CD8-positive, alpha-beta memory T cell (primary cell): ENCODE measurements at regions not wholly inside any gene's neighbourhood (a gene's known extent, or its start where the extent isn't known, plus 50 kb on each side); places are given as distances from the start of the nearest gene placed in this dataset.

ENCODE experiments used
- CTCF ChIA-PET: fragments of 350-600 bp; sonication (Branson Sonifier 250); formaldehyde crosslinking; loops from one replicate; lab custom pipeline; 2021; ENCODE audit warnings: antibody characterized with exemption; lab: Charles Lee
- POLR2A ChIA-PET: fragments of 350-600 bp; sonication (Branson Sonifier 250); formaldehyde crosslinking; loops from one replicate; lab custom pipeline; 2021; ENCODE audit warnings: antibody characterized with exemption; lab: Charles Lee
- DNase-seq, 5 donors: peaks; one replicate each; pipeline versions ENCODE4 v3.0.0 to v3.0.0-alpha.2; 2020 to 2022; ENCODE audit warnings: mixed read lengths in 1 of 5
- H3K27ac ChIP-seq: one replicate; pipeline ENCODE4 v1.7.0; 2013; ENCODE audit warnings: low read depth, mild to moderate bottlenecking, low read length, moderate library complexity
- H3K27me3 ChIP-seq: 2 replicates; pipeline ENCODE4 v1.7.0; 2013; ENCODE audit warnings: low read length, mild to moderate bottlenecking; ENCODE audit not compliant: insufficient read depth, poor library complexity, severe bottlenecking
- H3K36me3 ChIP-seq: 2 replicates; pipeline ENCODE4 v1.7.0; 2013; ENCODE audit warnings: mild to moderate bottlenecking, low read length, moderate library complexity; ENCODE audit not compliant: insufficient read depth
- H3K4me1 ChIP-seq: 2 replicates; pipeline ENCODE4 v1.7.0; 2013; ENCODE audit warnings: mild to moderate bottlenecking, low read length, moderate library complexity; ENCODE audit not compliant: insufficient read depth
- H3K4me3 ChIP-seq: 2 replicates; pipeline ENCODE4 v1.7.0; 2013; ENCODE audit warnings: mild to moderate bottlenecking, low read length
- H3K9me3 ChIP-seq: 2 replicates; pipeline ENCODE4 v1.7.0; 2013; ENCODE audit warnings: mild to moderate bottlenecking, low read length
- H3K27ac Mint-ChIP-seq, 8 donors: one replicate each; pipeline ENCODE4 v1.8.0; 2020 to 2021; ENCODE audit warnings: mixed read lengths in 8 of 8, mild to moderate bottlenecking in 6 of 8, inconsistent platforms in 3 of 8, moderate library complexity in 3 of 8
- H3K27me3 Mint-ChIP-seq, 2 donors: one replicate each; pipeline ENCODE4 v1.8.0; 2020 to 2021; ENCODE audit warnings: mixed read lengths in 2 of 2, mild to moderate bottlenecking in 1 of 2, moderate library complexity in 1 of 2
- H3K36me3 Mint-ChIP-seq, 3 donors: one replicate each; pipeline ENCODE4 v1.8.0; 2020 to 2021; ENCODE audit warnings: mixed read lengths in 3 of 3, inconsistent platforms in 1 of 3, mild to moderate bottlenecking in 1 of 3
- H3K4me1 Mint-ChIP-seq, 3 donors: one replicate each; pipeline ENCODE4 v1.8.0; 2020 to 2021; ENCODE audit warnings: mixed read lengths in 3 of 3, inconsistent platforms in 1 of 3, mild to moderate bottlenecking in 1 of 3
- H3K4me3 Mint-ChIP-seq, 7 donors: one replicate each; pipeline ENCODE4 v1.8.0; 2020 to 2021; ENCODE audit warnings: mixed read lengths in 7 of 7, mild to moderate bottlenecking in 6 of 7, moderate library complexity in 4 of 7, inconsistent platforms in 2 of 7
- H3K9me3 Mint-ChIP-seq, 5 donors: one replicate each; pipeline ENCODE4 v1.8.0; 2020 to 2022; ENCODE audit warnings: mixed read lengths in 5 of 5, mild to moderate bottlenecking in 3 of 5, moderate library complexity in 2 of 5, inconsistent platforms in 1 of 5

- Histone ChIP-seq H3K27me3 (no peaks in the 10 kb centered on the region), H3K4me3 (no peak overlapping the region), H3K4me1 (no peaks in the 10 kb centered on the region), H3K9me3 (no peaks in the 10 kb centered on the region), H3K27ac (no peak overlapping the region), H3K36me3 (no peaks in the 10 kb centered on the region)
- POLR2A ChIA-PET, result no interaction called here
- Mint-ChIP-seq H3K27me3 (peaks cover 0 to 7% of the 10 kb centered on the region in 2 donors), H3K9me3 (no peaks in the 10 kb centered on the region), H3K27ac (no peak overlapping the region), H3K4me1 (peaks cover 6 to 7% (median 7%) of the 10 kb centered on the region in 3 donors), H3K36me3 (no peaks in the 10 kb centered on the region), H3K4me3 (no peak overlapping the region)
- CTCF ChIA-PET, result no interaction called here
- DNase-seq, result no peak
Observed at GRCh38 chrX:150310881-150311280, 52.2 kb upstream of the MAMLD1 start.

GRCh38 chrX:150312931-150313330 lies 50.2 kb upstream of the MAMLD1 start:
- H3K27me3 ChIP-seq, result no peaks in the 10 kb centered on the region
- ChIA-PET POLR2A (no interaction called here), CTCF (no interaction called here)

More at GRCh38 chrX:150312931-150313330, 50.2 kb upstream of the MAMLD1 start:
- Mint-ChIP-seq H3K27ac (no peak overlapping the region), H3K4me1 (peaks cover 6 to 7% (median 7%) of the 10 kb centered on the region in 3 donors), H3K36me3 (no peaks in the 10 kb centered on the region), H3K9me3 (no peaks in the 10 kb centered on the region), H3K27me3 (peaks cover 0 to 8% of the 10 kb centered on the region in 2 donors), H3K4me3 (no peak overlapping the region)
- Histone ChIP-seq H3K9me3 (no peaks in the 10 kb centered on the region), H3K36me3 (no peaks in the 10 kb centered on the region), H3K4me3 (no peak overlapping the region), H3K27ac (no peak overlapping the region), H3K4me1 (no peaks in the 10 kb centered on the region)
- DNase-seq, result no peak
